Immature natural killer cell (primary cell): ENCODE measurements at regions not wholly inside any gene's neighbourhood (a gene's known extent, or its start where the extent isn't known, plus 50 kb on each side); places are given as distances from the start of the nearest gene placed in this dataset.

Experiments used
- DNase-seq, 3 donors: peaks; one replicate each; pipeline ENCODE4 v3.0.0; 2022; ENCODE audit warnings: mixed read lengths in 1 of 3
- H3K27ac Mint-ChIP-seq, 6 donors: one replicate each; pipeline ENCODE4 v1.8.0; 2020; ENCODE audit warnings: mixed read lengths in 6 of 6, mild to moderate bottlenecking in 5 of 6, inconsistent platforms in 4 of 6, moderate library complexity in 3 of 6
- H3K27me3 Mint-ChIP-seq, 3 donors: one replicate each; pipeline ENCODE4 v1.8.0; 2020 to 2021; ENCODE audit warnings: low read depth in 3 of 3, mild to moderate bottlenecking in 3 of 3, mixed read lengths in 3 of 3, moderate library complexity in 3 of 3, inconsistent platforms in 1 of 3
- H3K36me3 Mint-ChIP-seq, 3 donors: one replicate each; pipeline ENCODE4 v1.8.0; 2020; ENCODE audit warnings: mixed read lengths in 3 of 3, inconsistent platforms in 2 of 3, mild to moderate bottlenecking in 2 of 3
- H3K4me1 Mint-ChIP-seq, 2 donors: one replicate each; pipeline ENCODE4 v1.8.0; 2020; ENCODE audit warnings: inconsistent platforms in 2 of 2, mild to moderate bottlenecking in 2 of 2, mixed read lengths in 2 of 2, moderate library complexity in 1 of 2
- H3K4me3 Mint-ChIP-seq, 5 donors: one replicate each; pipeline ENCODE4 v1.8.0; 2020; ENCODE audit warnings: mild to moderate bottlenecking in 5 of 5, mixed read lengths in 5 of 5, inconsistent platforms in 3 of 5, moderate library complexity in 3 of 5
- H3K9me3 Mint-ChIP-seq, 6 donors: one replicate each; pipeline ENCODE4 v1.8.0; 2020; ENCODE audit warnings: mild to moderate bottlenecking in 6 of 6, mixed read lengths in 6 of 6, inconsistent platforms in 4 of 6, moderate library complexity in 3 of 6

DNA sequence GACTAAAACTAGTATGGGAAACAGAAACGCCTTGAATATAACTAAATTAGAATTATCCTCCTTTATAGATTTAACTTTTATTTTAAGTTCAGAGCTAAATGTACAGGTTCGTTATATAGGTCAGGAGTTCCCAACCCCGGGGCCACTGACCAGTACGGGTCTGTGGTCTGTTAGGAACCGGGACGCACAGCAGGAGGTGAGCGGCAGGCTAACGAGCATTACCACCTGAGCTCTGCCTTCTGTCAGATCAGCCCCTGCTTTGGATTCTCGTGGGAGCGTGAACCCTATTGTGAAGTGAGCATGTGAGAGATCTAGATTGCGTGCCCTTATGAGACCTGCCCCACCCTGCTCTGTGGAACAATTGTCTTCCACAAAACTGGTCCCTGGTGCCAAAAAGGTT, 51.0 kb downstream of the FAT4 start:
- Mint-ChIP-seq H3K27ac (no peak overlapping the region), H3K4me1 (no peaks in the 10 kb centered on the region), H3K36me3 (peaks cover 0 to 7% (median 6%) of the 10 kb centered on the region in 3 donors), H3K9me3 (no peaks in the 10 kb centered on the region), H3K4me3 (no peak overlapping the region), H3K27me3 (peaks cover 0 to 3% (median 0%) of the 10 kb centered on the region in 3 donors)
- DNase-seq = no peak

DNA sequence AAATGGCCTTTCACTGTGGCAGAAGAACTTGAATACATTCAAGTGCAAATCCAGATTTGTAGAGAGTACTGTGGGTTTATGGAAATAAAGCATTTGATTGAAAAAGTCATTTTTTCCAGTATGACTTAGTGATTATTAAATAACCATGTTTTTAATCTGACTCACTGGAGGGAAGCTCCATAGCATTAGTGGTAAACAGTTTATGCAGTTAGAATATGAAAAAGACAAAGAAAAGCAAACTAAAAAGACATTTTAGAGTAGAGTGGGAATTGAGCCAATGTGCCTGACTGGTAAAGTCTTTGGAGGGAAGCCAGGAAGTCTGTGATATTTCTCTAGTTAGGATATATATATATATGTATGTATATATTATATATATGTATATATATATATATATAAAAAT, 53.4 kb downstream of the FAT4 start:
- peaks cover 0 to 1% (median 0%) of the 10 kb centered on the region in 3 donors for H3K27me3 Mint-ChIP-seq
- no peaks in the 10 kb centered on the region for H3K9me3 Mint-ChIP-seq
- H3K4me1 Mint-ChIP-seq = no peaks in the 10 kb centered on the region
- no peak for DNase-seq
- H3K36me3 Mint-ChIP-seq = peaks cover 0 to 7% (median 6%) of the 10 kb centered on the region in 3 donors
- no peak overlapping the region for H3K4me3 Mint-ChIP-seq
- H3K27ac Mint-ChIP-seq = no peak overlapping the region

DNA sequence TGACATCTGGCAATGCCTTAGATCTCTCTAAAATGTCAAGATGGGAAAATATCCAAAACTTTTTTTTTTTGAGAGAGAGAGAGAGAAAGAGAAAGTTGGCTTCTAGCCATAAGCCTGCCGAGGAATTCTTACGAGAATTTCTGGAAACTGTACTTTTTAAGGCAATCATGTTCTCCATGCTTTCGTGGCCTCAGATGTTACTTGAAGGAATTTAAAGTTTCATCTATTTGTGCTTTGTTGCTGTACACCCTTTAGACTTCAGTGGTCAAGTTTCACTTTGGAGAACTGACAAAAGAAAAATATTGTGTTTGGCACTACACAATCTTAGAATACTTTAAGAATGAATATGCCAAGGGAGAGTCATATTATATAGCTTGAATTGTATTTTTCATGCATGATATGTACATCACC, 53.9 kb downstream of the FAT4 start:
- peaks cover 0 to 1% (median 0%) of the 10 kb centered on the region in 3 donors for H3K27me3 Mint-ChIP-seq
- H3K36me3 Mint-ChIP-seq = peaks cover 0 to 7% (median 6%) of the 10 kb centered on the region in 3 donors
- H3K4me3 Mint-ChIP-seq = no peak overlapping the region
- no peaks in the 10 kb centered on the region for H3K4me1 Mint-ChIP-seq
- H3K27ac Mint-ChIP-seq = no peak overlapping the region
- H3K9me3 Mint-ChIP-seq = no peaks in the 10 kb centered on the region
- DNase-seq = no peak

DNA sequence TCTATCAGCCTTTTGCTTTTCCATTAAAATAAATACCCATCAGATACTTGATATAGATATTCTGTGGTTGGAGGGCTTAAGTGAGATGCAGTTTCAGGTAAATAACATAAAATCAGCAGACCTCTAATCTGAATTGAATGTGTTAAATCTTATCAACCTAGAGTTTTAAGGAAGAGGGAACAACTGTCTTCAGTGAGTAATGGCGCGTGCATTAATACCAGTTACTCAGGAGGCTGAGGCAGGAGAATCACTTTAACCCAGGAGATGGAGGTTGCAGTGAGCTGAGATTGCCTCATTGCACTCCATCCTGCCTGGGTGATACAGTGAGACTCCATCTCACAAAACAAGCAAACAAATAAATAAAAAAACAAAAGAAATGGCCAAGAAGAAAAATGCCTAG, 54.3 kb downstream of the FAT4 start:
- Mint-ChIP-seq H3K4me3 (no peak overlapping the region), H3K9me3 (no peaks in the 10 kb centered on the region), H3K36me3 (peaks cover 0 to 7% (median 6%) of the 10 kb centered on the region in 3 donors), H3K27me3 (no peaks in the 10 kb centered on the region), H3K4me1 (peaks cover 0 to 4% of the 10 kb centered on the region in 2 donors), H3K27ac (no peak overlapping the region)
- no peak for DNase-seq

DNA sequence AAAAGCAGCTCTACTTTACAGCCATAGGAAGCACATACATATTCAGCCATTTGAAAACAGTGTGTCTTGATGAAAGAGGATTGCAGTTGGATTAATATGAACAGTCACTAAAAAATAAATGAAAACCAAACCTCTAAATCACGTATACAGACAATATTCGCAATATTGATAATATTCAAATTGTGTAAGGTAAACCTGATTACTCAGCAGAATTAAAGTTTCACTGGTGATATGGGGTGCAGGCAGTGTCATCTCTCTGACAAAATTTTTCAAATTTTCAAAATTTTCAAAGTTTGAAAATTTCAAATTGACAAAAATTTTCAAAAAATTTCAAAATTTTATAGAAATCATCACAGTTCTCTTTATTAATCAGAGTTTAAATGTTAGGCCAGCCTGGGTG, 55.7 kb downstream of the FAT4 start:
- Mint-ChIP-seq H3K4me3 (no peak overlapping the region), H3K9me3 (no peaks in the 10 kb centered on the region), H3K36me3 (peaks cover 0 to 3% (median 2%) of the 10 kb centered on the region in 3 donors), H3K27me3 (no peaks in the 10 kb centered on the region), H3K4me1 (peaks cover 7 to 17% of the 10 kb centered on the region in 2 donors), H3K27ac (no peak overlapping the region)
- no peak for DNase-seq

DNA sequence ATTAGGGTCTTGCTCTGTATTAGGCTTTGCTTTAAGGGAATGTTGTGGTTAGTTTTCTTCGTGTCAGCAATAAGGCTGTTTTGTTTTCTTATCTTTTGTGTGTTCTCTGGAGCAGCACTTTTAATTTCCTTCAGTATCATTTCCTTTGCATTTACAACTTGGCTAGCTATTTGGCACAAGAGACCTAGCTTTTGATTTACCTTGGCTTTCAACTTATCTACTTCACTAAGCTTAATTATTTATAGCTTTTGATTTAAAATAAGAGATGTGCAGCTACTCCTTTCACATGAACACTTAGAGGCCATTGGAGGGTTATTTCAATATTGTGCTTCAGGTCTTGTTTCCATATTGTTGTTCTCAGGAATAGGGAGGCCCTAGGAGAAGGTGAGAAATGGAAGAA, 68.2 kb downstream of the FAT4 start:
- DNase-seq = no peak
- Mint-ChIP-seq H3K27ac (no peak overlapping the region), H3K27me3 (peaks cover 0 to 4% (median 0%) of the 10 kb centered on the region in 3 donors), H3K4me3 (no peak overlapping the region), H3K9me3 (no peaks in the 10 kb centered on the region), H3K4me1 (peaks cover 6 to 15% of the 10 kb centered on the region in 2 donors), H3K36me3 (peaks cover 0 to 3% (median 0%) of the 10 kb centered on the region in 3 donors)

DNA sequence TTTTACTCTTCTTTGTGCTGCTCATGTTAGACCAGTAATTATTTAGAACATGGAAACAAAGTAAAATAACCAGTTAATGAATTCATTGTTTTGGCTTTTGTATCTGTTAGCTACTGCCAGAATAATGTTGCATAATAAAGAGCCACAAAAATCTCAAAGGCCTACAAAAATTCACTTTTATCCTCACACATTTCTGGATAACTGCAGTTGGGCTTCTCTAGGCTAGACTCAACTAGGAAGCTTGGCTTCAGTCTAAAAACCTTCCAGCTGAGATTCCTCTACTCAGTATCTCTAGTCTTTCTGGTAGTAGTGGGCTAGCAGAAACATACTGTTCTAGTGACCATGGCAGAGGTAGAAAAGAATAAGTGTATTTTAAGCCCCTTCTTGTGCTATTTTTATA, 73.0 kb downstream of the FAT4 start:
- H3K4me1 Mint-ChIP-seq = peaks cover 33 to 53% of the 10 kb centered on the region in 2 donors
- DNase-seq = no peak
- H3K4me3 Mint-ChIP-seq = no peak overlapping the region
- H3K36me3 Mint-ChIP-seq = peaks cover 0 to 3% (median 0%) of the 10 kb centered on the region in 3 donors
- peaks cover 0 to 4% (median 2%) of the 10 kb centered on the region in 3 donors for H3K27me3 Mint-ChIP-seq
- no peak overlapping the region for H3K27ac Mint-ChIP-seq
- peaks cover 0 to 2% (median 0%) of the 10 kb centered on the region in 6 donors for H3K9me3 Mint-ChIP-seq

DNA sequence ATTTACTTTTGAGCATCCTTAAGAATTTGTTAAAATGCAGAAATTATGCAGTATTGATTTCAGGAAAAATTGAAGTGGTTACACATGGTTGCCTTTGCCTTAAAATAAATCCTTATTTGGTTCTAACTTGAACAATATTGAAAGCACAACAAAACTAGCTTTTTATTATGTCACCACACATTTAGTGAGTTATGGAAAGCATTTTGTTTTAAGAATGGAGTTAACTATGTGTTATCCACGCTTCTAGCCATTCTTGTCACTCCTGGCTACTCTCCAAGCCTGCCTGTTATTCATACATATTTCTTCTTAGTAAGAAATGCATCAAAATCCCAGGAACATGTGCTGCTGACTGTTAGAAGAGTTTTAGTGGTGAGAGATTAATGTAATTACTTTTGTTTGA, 73.9 kb downstream of the FAT4 start:
- DNase-seq = no peak
- no peak overlapping the region for H3K4me3 Mint-ChIP-seq
- H3K4me1 Mint-ChIP-seq = peaks cover 41 to 62% of the 10 kb centered on the region in 2 donors
- peak overlapping the region in 1 of 6 donors; percentile 20 for H3K27ac Mint-ChIP-seq
- H3K36me3 Mint-ChIP-seq = peaks cover 0 to 3% (median 0%) of the 10 kb centered on the region in 3 donors
- peaks cover 0 to 2% (median 0%) of the 10 kb centered on the region in 6 donors for H3K9me3 Mint-ChIP-seq
- peaks cover 0 to 2% (median 0%) of the 10 kb centered on the region in 3 donors for H3K27me3 Mint-ChIP-seq

DNA sequence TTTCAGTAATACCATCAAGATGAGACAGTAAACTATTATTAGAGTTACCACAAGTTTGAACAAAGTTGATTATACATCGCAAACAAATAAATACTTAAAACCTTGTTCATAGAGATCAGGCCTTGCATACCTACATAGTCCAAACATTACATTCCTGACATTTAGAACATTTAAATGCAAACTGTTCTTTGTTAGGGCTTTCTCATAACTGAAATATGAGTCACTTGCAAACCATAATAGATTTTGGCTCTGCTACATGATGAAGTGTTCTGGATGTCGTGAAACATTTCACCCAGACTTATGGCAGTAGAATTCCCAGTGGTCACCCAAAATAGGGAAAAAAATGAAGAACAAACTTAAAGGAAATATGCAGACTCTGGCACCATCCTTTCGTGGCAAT, 75.0 kb downstream of the FAT4 start:
- peaks cover 0 to 2% (median 0%) of the 10 kb centered on the region in 3 donors for H3K27me3 Mint-ChIP-seq
- H3K4me3 Mint-ChIP-seq = peak overlapping the region; percentile 72 to 85 (median 74)
- H3K27ac Mint-ChIP-seq = peak overlapping the region; percentile 37 to 90 (median 78)
- H3K4me1 Mint-ChIP-seq = peaks cover 47 to 69% of the 10 kb centered on the region in 2 donors
- no peak for DNase-seq
- peaks cover 0 to 2% (median 0%) of the 10 kb centered on the region in 6 donors for H3K9me3 Mint-ChIP-seq
- H3K36me3 Mint-ChIP-seq = peaks cover 0 to 3% (median 0%) of the 10 kb centered on the region in 3 donors

DNA sequence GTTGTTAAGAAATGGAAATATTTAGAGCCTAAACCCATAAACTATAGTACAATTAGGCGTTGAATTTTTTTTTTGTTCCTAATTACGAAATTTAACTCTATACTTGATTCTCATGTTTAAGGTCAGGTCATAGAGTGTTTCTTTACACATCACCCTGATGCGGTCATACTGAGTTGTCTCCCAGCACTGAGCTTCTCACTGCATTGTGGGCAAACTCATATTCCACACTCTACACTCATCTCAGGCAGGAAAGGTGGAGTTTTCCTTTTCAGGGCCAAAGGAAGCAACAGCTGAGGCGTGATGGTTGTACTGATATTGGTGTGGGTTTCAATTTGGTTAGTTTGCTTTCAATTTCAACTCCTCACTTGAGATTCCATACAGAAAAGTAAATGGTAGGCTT, 75.4 kb downstream of the FAT4 start:
- peak overlapping the region; percentile 37 to 90 (median 78) for H3K27ac Mint-ChIP-seq
- H3K4me1 Mint-ChIP-seq = peaks cover 47 to 69% of the 10 kb centered on the region in 2 donors
- peaks cover 0 to 3% (median 0%) of the 10 kb centered on the region in 3 donors for H3K36me3 Mint-ChIP-seq
- peak; percentile 11 to 29 (median 20) for DNase-seq
- peak overlapping the region; percentile 72 to 85 (median 74) for H3K4me3 Mint-ChIP-seq
- H3K9me3 Mint-ChIP-seq = peaks cover 0 to 2% (median 0%) of the 10 kb centered on the region in 6 donors
- H3K27me3 Mint-ChIP-seq = peaks cover 0 to 2% (median 0%) of the 10 kb centered on the region in 3 donors

DNA sequence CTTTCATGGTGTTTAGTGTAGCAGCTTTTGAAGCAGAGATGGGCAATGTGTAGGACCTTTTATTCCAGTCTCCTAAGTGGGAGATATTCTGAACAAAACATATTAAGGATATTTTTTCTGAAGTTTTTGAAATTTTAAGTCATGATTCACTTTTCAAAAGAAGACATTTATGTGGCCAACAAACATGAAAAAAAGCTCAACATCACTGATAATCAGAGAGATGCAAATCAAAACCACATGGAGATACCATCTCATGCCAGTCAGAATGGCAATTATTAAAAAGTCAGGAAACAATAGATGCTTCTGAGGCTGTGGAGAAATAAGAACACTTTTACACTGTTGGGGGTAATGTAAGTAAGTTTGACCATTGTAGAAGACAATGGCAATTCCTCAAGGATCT, 76.0 kb downstream of the FAT4 start:
- H3K27me3 Mint-ChIP-seq = peaks cover 0 to 2% (median 0%) of the 10 kb centered on the region in 3 donors
- H3K4me3 Mint-ChIP-seq = peak overlapping the region; percentile 72 to 85 (median 74)
- peaks cover 47 to 69% of the 10 kb centered on the region in 2 donors for H3K4me1 Mint-ChIP-seq
- peaks cover 0 to 2% (median 0%) of the 10 kb centered on the region in 6 donors for H3K9me3 Mint-ChIP-seq
- DNase-seq = no peak
- peak overlapping the region; percentile 37 to 90 (median 78) for H3K27ac Mint-ChIP-seq
- peaks cover 0 to 3% (median 0%) of the 10 kb centered on the region in 3 donors for H3K36me3 Mint-ChIP-seq

DNA sequence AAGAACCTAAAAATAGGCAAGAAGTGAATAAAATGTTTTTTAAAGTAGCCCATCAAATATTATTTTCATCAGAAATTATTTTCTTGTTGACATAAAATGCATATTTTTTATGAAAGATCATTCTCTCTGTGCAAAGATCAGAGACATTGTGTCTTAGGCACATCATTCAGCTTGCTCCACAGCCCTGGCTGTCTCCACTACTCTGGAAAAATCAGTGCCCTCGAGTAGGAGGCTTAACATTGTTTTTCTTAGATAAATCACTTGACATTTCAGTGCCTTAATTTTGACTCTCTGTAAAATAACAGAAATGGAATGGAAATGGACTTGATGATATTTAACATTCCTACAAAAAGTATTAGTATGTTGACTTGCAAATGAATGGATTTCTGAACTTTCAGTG, 77.9 kb downstream of the FAT4 start:
- peaks cover 50 to 68% of the 10 kb centered on the region in 2 donors for H3K4me1 Mint-ChIP-seq
- peaks cover 0 to 2% (median 0%) of the 10 kb centered on the region in 3 donors for H3K27me3 Mint-ChIP-seq
- H3K9me3 Mint-ChIP-seq = peaks cover 0 to 2% (median 0%) of the 10 kb centered on the region in 6 donors
- H3K27ac Mint-ChIP-seq = no peak overlapping the region
- DNase-seq = no peak
- peak overlapping the region; percentile 58 to 80 (median 67) for H3K4me3 Mint-ChIP-seq
- no peaks in the 10 kb centered on the region for H3K36me3 Mint-ChIP-seq

DNA sequence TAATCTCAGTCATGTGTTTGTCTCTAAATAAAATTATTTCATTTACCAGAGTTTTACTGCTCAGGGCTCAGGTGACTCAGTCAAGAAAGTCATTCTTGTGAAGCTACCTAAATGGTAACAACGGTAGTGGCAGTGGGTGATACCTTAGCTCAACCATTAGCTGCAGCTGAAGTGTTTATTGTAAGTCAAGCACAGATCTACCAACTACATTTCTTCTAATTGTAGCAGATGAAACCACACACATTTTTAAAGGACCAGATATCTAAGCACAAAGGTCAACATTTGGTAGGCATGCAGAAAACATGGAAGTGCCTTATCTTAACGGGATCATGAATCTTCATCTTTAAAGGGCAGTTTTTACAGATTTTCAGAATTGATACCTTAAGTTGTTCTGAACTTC, 79.1 kb downstream of the FAT4 start:
- H3K4me1 Mint-ChIP-seq = peaks cover 48 to 73% of the 10 kb centered on the region in 2 donors
- peak overlapping the region in 2 of 6 donors; percentile 43 to 68 for H3K27ac Mint-ChIP-seq
- DNase-seq = no peak
- peaks cover 0 to 2% (median 0%) of the 10 kb centered on the region in 6 donors for H3K9me3 Mint-ChIP-seq
- peak overlapping the region in 2 of 5 donors; percentile 18 to 54 for H3K4me3 Mint-ChIP-seq
- peaks cover 0 to 2% (median 0%) of the 10 kb centered on the region in 3 donors for H3K27me3 Mint-ChIP-seq
- H3K36me3 Mint-ChIP-seq = no peaks in the 10 kb centered on the region

DNA sequence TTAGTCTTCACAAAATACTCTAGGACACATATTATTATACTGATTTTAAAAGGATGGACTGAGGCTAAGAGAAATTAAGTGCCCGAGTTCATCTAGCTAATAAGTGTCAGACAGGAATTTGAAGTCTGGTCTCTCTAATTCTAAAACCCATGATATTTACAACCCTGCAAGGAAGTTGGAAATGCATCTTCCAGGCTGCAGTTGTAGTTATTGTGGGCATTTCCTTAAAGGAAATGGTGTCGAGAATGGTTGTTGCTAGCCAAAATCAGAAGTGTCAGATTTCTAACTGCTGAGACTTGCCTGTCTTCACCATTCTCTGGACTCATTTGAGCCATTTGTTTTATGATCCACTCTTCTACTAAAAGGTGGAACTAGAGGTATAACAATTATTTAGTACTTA, 82.5 kb downstream of the FAT4 start:
- DNase-seq = no peak
- H3K36me3 Mint-ChIP-seq = peaks cover 0 to 7% (median 3%) of the 10 kb centered on the region in 3 donors
- H3K4me1 Mint-ChIP-seq = peaks cover 24 to 39% of the 10 kb centered on the region in 2 donors
- no peaks in the 10 kb centered on the region for H3K9me3 Mint-ChIP-seq
- H3K4me3 Mint-ChIP-seq = no peak overlapping the region
- no peaks in the 10 kb centered on the region for H3K27me3 Mint-ChIP-seq
- H3K27ac Mint-ChIP-seq = no peak overlapping the region
